HEK293 (cell line): ENCODE measurements at regions not wholly inside any gene's neighbourhood (a gene's known extent, or its start where the extent isn't known, plus 50 kb on each side); places are given as distances from the start of the nearest gene placed in this dataset.

Source experiments
- CTCF ChIA-PET: fragments of 350-600 bp; formaldehyde crosslinking; extraction: SDS; loops from one replicate; lab custom pipeline; 2021; ENCODE audit warnings: antibody characterized with exemption; lab: Yijun Ruan, JAX
- POLR2A ChIA-PET: fragments of 300-600 bp; formaldehyde crosslinking; extraction: SDS; loops from one replicate; lab custom pipeline; 2020; ENCODE audit warnings: antibody characterized with exemption, inconsistent platforms; lab: Yijun Ruan, JAX
- H3K27ac ChIP-seq: fragments of 200-500 bp; sonication (Bioruptor generic); 2 replicates; pipeline ENCODE4 v1.5.1; 2014; ENCODE audit warnings: low read depth, low read length, control low read depth, inconsistent platforms; ENCODE audit errors: extremely low read depth
- H3K36me3 ChIP-seq, 2 experiments: fragments of 200-500 bp in 1 of 2; sonication (Bioruptor generic) in 1 of 2; 1 replicate in 1 of 2; 2 replicates in 1 of 2; pipeline ENCODE4 v1.5.1; 2014 to 2017; ENCODE audit warnings: inconsistent platforms in 2 of 2, low read length in 2 of 2; ENCODE audit not compliant: control insufficient read depth in 2 of 2, insufficient read depth in 1 of 2
- H3K4me1 ChIP-seq: fragments of 200-500 bp; sonication (Bioruptor generic); 2 replicates; pipeline ENCODE4 v1.5.1; 2014; ENCODE audit warnings: mild to moderate bottlenecking, low read length, inconsistent platforms; ENCODE audit not compliant: control insufficient read depth, insufficient read depth
- H3K4me3 ChIP-seq: 2 replicates; pipeline ENCODE4 v1.5.1; 2011; ENCODE audit warnings: low read depth, mild to moderate bottlenecking, control low read depth, low read length, moderate library complexity
- H3K9me3 ChIP-seq: fragments of 200-500 bp; sonication (Bioruptor generic); 2 replicates; pipeline ENCODE4 v1.5.1; 2014; ENCODE audit warnings: low read depth, low read length, inconsistent platforms; ENCODE audit not compliant: control insufficient read depth, insufficient read depth
- BCL11B ChIP-seq: fragments of 450-650 bp; formaldehyde crosslinking; IDR thresholded peaks from 2 replicates; pipeline ENCODE4 v1.5.1; 2016; ENCODE audit warnings: low read depth, missing biosample characterization, missing genetic modification characterization
- ELK4 ChIP-seq: IDR thresholded peaks from 2 replicates; pipeline ENCODE4 v1.6.1; 2011; ENCODE audit warnings: mild to moderate bottlenecking, low read depth, low read length, borderline replicate concordance
- FEZF1 ChIP-seq: fragments of 450-650 bp; formaldehyde crosslinking; IDR thresholded peaks from 2 replicates; pipeline ENCODE4 v1.5.1; 2016; ENCODE audit warnings: missing biosample characterization, missing genetic modification characterization
- KLF10 ChIP-seq: fragments of 450-650 bp; IDR thresholded peaks from 2 replicates; pipeline ENCODE4 v1.5.1; 2018; ENCODE audit warnings: missing biosample characterization, mild to moderate bottlenecking, missing genetic modification characterization
- MEIS1 ChIP-seq: sonication (generic); formaldehyde crosslinking; IDR thresholded peaks from 2 replicates; pipeline ENCODE4 v1.8.1; 2022; ENCODE audit warnings: missing genetic modification reagents, mild to moderate bottlenecking, borderline replicate concordance
- MZF1 ChIP-seq: fragments of 450-650 bp; formaldehyde crosslinking; IDR thresholded peaks from 2 replicates; pipeline ENCODE4 v1.5.1; 2017; ENCODE audit warnings: missing biosample characterization, missing genetic modification characterization, borderline replicate concordance
- SALL2 ChIP-seq: fragments of 450-650 bp; formaldehyde crosslinking; IDR thresholded peaks from 2 replicates; pipeline ENCODE4 v1.5.0; 2017; ENCODE audit warnings: missing biosample characterization, mild to moderate bottlenecking, missing genetic modification characterization, borderline replicate concordance
- SCRT1 ChIP-seq: fragments of 450-650 bp; formaldehyde crosslinking; IDR thresholded peaks from 2 replicates; pipeline ENCODE4 v1.5.1; 2016; ENCODE audit warnings: missing biosample characterization, missing genetic modification characterization, borderline replicate concordance
- SP3 ChIP-seq: fragments of 450-650 bp; formaldehyde crosslinking; IDR thresholded peaks from 2 replicates; pipeline ENCODE4 v1.5.1; 2016; ENCODE audit warnings: missing biosample characterization, missing genetic modification characterization
- TRIM28 ChIP-seq: IDR thresholded peaks from 2 replicates; pipeline ENCODE4 v1.6.1; 2011; ENCODE audit warnings: low read length, control low read depth, borderline replicate concordance
- ZNF140 ChIP-seq: fragments of 450-650 bp; formaldehyde crosslinking; IDR thresholded peaks from 2 replicates; pipeline ENCODE4 v1.5.1; 2016; ENCODE audit warnings: missing biosample characterization, missing genetic modification characterization
- ZNF19 ChIP-seq: fragments of 450-650 bp; formaldehyde crosslinking; IDR thresholded peaks from 2 replicates; pipeline ENCODE4; 2016; ENCODE audit warnings: missing biosample characterization, missing genetic modification characterization, low read depth
- ZNF266 ChIP-seq: fragments of 450-650 bp; formaldehyde crosslinking; IDR thresholded peaks from 2 replicates; pipeline ENCODE4 v1.5.1; 2016; ENCODE audit warnings: missing biosample characterization, missing genetic modification characterization, low read depth
- ZNF341 ChIP-seq: fragments of 450-650 bp; formaldehyde crosslinking; IDR thresholded peaks from 2 replicates; pipeline ENCODE4; 2016; ENCODE audit warnings: low read depth, missing biosample characterization, missing genetic modification characterization
- ZNF473 ChIP-seq: fragments of 450-650 bp; formaldehyde crosslinking; IDR thresholded peaks from 2 replicates; pipeline ENCODE4 v1.5.1; 2017; ENCODE audit warnings: missing biosample characterization, missing genetic modification characterization
- ZNF521 ChIP-seq: fragments of 450-650 bp; formaldehyde crosslinking; IDR thresholded peaks from 2 replicates; pipeline ENCODE4 v1.5.1; 2017; ENCODE audit warnings: missing biosample characterization, mild to moderate bottlenecking, missing genetic modification characterization
- ZNF530 ChIP-seq: fragments of 450-650 bp; formaldehyde crosslinking; IDR thresholded peaks from 2 replicates; pipeline ENCODE4 v1.5.1; 2016; ENCODE audit warnings: low read depth, missing biosample characterization, missing genetic modification characterization
- ZNF571 ChIP-seq: fragments of 450-650 bp; formaldehyde crosslinking; IDR thresholded peaks from 2 replicates; pipeline ENCODE4 v1.5.0; 2017; ENCODE audit warnings: missing biosample characterization, missing genetic modification characterization
- ZNF707 ChIP-seq: fragments of 450-650 bp; formaldehyde crosslinking; IDR thresholded peaks from 2 replicates; pipeline ENCODE4 v1.5.1; 2016; ENCODE audit warnings: missing biosample characterization, missing genetic modification characterization
- ZNF837 ChIP-seq: fragments of 450-650 bp; formaldehyde crosslinking; IDR thresholded peaks from 2 replicates; pipeline ENCODE4 v1.5.1; 2016; ENCODE audit warnings: missing biosample characterization, missing genetic modification characterization
- TF ChIP-seq, protein P1 (sequence below): fragments of 450-650 bp; formaldehyde crosslinking; conservative IDR thresholded peaks from 2 replicates; pipeline ENCODE4 v1.5.1; 2016; ENCODE audit warnings: low read depth, missing biosample characterization, missing genetic modification characterization
- TF ChIP-seq, protein P2 (sequence below): fragments of 450-650 bp; formaldehyde crosslinking; IDR thresholded peaks from 2 replicates; pipeline ENCODE4 v1.5.1; 2016; ENCODE audit warnings: missing biosample characterization, missing genetic modification characterization

DNA sequence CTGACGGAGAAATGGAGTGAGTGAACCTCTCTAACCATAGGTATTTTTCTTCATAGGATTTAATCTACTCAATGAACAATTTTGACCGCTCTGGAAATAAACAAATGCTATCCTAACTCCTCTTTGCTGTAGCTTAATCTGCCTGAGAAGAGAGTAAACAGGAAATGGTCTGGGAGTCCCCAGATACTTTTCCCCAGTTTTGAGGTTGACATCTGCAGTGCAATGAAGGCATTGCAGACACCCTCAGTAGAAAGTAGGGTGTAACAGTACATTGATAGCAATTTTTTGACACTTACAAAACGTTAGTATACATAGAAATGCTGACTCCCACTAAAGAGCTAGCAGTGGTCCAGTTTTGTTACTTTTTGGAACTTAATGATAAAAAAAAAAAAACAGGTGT, 495.9 kb upstream of the FAM241A start (continued):
- TF ChIP-seq ZNF473 (tag by site-specific recombination) (no peak), BCL11B (tag by site-specific recombination) (no peak)

GRCh38 chr4:111650146-111650545, 495.1 kb upstream of the FAM241A start:
- POLR2A ChIA-PET: no interaction called here
- no peaks in the 10 kb centered on the region for H3K36me3 ChIP-seq
- H3K9me3 ChIP-seq: no peaks in the 10 kb centered on the region
- no peak overlapping the region for H3K4me3 ChIP-seq
- TF ChIP-seq MEIS1 (CRISPR knock-in tag): no peak
- TF ChIP-seq ZNF530 (tag by site-specific recombination): no peak
- H3K27ac ChIP-seq: no peak overlapping the region
- CTCF ChIA-PET: interaction anchor here (1.2 to 2.5 kb wide), 3 partner anchors 9 to 367 kb away, joined by 3 to 12 read pairs (median 6); no protein-coding TSS in a partner anchor
- H3K4me1 ChIP-seq: no peaks in the 10 kb centered on the region

GRCh38 chr4:111650674-111651086, 494.6 kb upstream of the FAM241A start:
- no peaks in the 10 kb centered on the region for H3K4me1 ChIP-seq
- CTCF ChIA-PET: interaction anchor here (1.2 to 2.5 kb wide), 3 partner anchors 9 to 368 kb away, joined by 3 to 12 read pairs (median 6); no protein-coding TSS in a partner anchor
- POLR2A ChIA-PET: no interaction called here
- no peak overlapping the region for H3K4me3 ChIP-seq
- H3K36me3 ChIP-seq: no peaks in the 10 kb centered on the region
- H3K27ac ChIP-seq: no peak overlapping the region
- H3K9me3 ChIP-seq: no peaks in the 10 kb centered on the region
- TF ChIP-seq SP3 (tag by site-specific recombination) (no peak), TRIM28 (0 out of 2 replicates have a peak, but pooled peaks have one; percentile 46), ZNF341 (tag by site-specific recombination) (no peak), FEZF1 (tag by site-specific recombination) (no peak)

DNA sequence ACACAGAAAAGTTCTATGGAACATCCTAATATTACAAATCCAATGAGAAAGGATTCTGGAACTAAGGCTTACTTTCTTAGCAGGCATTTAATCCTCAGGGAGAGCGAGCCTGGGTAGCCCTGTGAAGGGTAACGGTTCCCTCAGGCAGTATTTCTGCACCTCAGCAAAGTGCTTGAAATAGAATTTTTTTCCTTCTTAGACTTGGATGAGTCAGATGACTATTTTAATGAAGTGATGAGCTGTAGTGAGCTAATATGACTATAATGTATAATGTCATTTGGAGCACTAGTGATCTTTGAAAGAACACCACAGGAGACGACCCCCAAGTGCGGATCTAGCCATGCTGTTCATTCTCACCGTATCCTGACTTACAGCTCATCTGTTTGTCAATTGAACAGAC, 493.0 kb upstream of the FAM241A start:
- Histone ChIP-seq H3K4me3 (no peak overlapping the region), H3K4me1 (no peaks in the 10 kb centered on the region), H3K36me3 (no peaks in the 10 kb centered on the region), H3K27ac (no peak overlapping the region), H3K9me3 (no peaks in the 10 kb centered on the region)
- ChIA-PET POLR2A (no interaction called here), CTCF (interaction anchor here (0.7 to 2.5 kb wide), 4 partner anchors 11 to 203 kb away, joined by 3 to 12 read pairs (median 4); no protein-coding TSS in a partner anchor)
- TF ChIP-seq, protein P1, sequence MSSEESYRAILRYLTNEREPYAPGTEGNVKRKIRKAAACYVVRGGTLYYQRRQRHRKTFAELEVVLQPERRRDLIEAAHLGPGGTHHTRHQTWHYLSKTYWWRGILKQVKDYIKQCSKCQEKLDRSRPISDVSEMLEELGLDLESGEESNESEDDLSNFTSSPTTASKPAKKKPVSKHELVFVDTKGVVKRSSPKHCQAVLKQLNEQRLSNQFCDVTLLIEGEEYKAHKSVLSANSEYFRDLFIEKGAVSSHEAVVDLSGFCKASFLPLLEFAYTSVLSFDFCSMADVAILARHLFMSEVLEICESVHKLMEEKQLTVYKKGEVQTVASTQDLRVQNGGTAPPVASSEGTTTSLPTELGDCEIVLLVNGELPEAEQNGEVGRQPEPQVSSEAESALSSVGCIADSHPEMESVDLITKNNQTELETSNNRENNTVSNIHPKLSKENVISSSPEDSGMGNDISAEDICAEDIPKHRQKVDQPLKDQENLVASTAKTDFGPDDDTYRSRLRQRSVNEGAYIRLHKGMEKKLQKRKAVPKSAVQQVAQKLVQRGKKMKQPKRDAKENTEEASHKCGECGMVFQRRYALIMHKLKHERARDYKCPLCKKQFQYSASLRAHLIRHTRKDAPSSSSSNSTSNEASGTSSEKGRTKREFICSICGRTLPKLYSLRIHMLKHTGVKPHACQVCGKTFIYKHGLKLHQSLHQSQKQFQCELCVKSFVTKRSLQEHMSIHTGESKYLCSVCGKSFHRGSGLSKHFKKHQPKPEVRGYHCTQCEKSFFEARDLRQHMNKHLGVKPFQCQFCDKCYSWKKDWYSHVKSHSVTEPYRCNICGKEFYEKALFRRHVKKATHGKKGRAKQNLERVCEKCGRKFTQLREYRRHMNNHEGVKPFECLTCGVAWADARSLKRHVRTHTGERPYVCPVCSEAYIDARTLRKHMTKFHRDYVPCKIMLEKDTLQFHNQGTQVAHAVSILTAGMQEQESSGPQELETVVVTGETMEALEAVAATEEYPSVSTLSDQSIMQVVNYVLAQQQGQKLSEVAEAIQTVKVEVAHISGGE (tag by site-specific recombination): no peak
- TF ChIP-seq, protein P2, sequence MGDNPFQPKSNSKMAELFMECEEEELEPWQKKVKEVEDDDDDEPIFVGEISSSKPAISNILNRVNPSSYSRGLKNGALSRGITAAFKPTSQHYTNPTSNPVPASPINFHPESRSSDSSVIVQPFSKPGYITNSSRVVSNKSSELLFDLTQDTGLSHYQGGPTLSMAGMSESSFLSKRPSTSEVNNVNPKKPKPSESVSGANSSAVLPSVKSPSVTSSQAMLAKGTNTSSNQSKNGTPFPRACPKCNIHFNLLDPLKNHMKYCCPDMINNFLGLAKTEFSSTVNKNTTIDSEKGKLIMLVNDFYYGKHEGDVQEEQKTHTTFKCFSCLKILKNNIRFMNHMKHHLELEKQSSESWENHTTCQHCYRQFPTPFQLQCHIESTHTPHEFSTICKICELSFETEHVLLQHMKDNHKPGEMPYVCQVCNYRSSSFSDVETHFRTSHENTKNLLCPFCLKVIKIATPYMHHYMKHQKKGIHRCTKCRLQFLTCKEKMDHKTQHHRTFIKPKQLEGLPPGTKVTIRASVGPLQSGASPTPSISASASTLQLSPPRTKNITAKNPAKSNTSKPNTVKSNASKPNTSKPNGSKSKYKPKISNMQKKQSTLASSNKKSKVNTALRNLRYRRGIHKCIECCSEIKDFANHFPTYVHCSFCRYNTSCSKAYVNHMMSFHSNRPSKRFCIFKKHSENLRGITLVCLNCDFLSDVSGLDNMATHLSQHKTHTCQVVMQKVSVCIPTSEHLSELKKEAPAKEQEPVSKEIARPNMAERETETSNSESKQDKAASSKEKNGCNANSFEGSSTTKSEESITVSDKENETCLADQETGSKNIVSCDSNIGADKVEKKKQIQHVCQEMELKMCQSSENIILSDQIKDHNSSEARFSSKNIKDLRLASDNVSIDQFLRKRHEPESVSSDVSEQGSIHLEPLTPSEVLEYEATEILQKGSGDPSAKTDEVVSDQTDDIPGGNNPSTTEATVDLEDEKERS: no peak
- TF ChIP-seq SALL2 (no peak), SCRT1 (tag by site-specific recombination) (no peak), ZNF19 (tag by site-specific recombination) (no peak), ZNF521 (tag by site-specific recombination) (no peak), ELK4 (no peak), ZNF571 (no peak), ZNF140 (tag by site-specific recombination) (no peak), MZF1 (no peak), KLF10 (tag by site-specific recombination) (no peak), ZNF707 (tag by site-specific recombination) (no peak), ZNF266 (tag by site-specific recombination) (no peak), ZNF837 (no peak)
